ENCODE measurements at regions not wholly inside any gene's neighbourhood (a gene's known extent, or its start where the extent isn't known, plus 50 kb on each side); places are given as distances from the start of the nearest gene placed in this dataset.
"Not testable (repeated sequence)": the region's sequence is repeated elsewhere in the genome, so short reads cannot be mapped to it uniquely, and the experiment has no call there.

DNA sequence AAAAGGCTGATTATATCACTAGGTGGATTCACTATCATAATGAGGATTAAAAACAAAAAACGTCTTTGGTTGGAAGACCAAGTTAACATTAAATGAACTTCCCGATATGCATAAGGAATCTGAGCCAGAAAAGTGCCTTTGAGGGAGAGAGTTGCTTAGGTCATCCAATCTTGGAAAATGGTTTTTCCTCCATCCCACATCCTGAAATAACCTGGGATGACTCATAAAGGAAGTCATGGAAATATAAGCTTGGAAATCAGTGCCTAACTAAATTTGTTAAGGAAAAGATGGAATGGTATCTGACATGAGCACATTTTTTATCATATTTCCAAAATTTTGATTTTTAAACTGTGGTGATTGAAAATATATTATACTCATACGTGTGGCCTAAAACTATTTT, 66.0 kb downstream of the KBTBD8 start:
- H3K27ac Mint-ChIP-seq, result no peak overlapping the region
- ATAC-seq (no peak), DNase-seq (no peak)
- POLR2A ChIA-PET, result no interaction called here
- no peaks in the 10 kb centered on the region for H3K4me1 Mint-ChIP-seq (ENCODE audit: low read depth)
- no peaks in the 10 kb centered on the region for H3K36me3 Mint-ChIP-seq (ENCODE audit: low read depth)
- H3K4me3 Mint-ChIP-seq, result no peak overlapping the region
- peaks cover 7% of the 10 kb centered on the region for H3K9me3 Mint-ChIP-seq (ENCODE audit: insufficient read depth)
- CTCF ChIA-PET, result no interaction called here
- peaks cover 5% of the 10 kb centered on the region for H3K27me3 Mint-ChIP-seq (ENCODE audit: low read depth)

DNA sequence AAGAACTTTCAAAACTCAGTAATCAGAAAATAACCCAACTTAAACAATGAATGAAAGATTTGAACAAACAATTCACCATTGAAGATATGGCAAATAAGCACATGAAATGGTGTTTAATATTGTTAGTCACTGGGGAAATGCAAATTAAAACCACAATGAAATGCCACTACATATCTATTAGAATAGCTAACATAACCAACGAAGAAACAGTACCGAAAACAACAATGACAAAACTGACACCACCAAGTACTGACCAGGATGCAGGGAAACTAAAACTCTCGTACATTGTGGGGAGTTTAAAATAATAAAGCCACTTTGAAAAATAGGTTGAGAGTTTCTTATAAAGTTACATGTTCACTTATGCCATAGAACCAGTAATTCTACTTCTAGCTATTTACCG, 69.1 kb downstream of the KBTBD8 start:
- DNase-seq (no peak), ATAC-seq (no peak)
- Mint-ChIP-seq H3K9me3 (ENCODE audit: insufficient read depth) (no peaks in the 10 kb centered on the region), H3K27me3 (ENCODE audit: low read depth) (peaks cover 2% of the 10 kb centered on the region), H3K27ac (no peak overlapping the region), H3K4me3 (no peak overlapping the region), H3K4me1 (ENCODE audit: low read depth) (no peaks in the 10 kb centered on the region), H3K36me3 (ENCODE audit: low read depth) (no peaks in the 10 kb centered on the region)
- ChIA-PET POLR2A (no interaction called here), CTCF (no interaction called here)

DNA sequence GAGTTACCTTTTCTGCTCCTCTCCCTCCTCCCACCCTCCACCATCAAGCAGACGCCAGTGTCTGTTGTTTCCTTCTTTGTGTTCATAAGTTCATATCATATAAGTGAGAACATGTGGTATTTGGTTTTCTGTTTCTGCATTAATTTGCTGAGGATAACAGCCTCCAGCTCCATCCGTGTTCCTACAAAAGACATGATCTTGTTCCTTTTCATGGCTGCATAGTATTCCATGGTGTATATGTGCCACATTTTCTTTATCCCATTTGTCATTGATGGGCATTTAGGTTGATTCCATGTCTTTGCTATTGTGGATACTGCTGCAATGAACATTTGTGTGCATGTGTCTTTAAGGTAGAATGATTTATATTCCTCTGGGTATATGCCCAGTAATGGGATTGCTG, 74.5 kb downstream of the KBTBD8 start:
- ATAC-seq; H3K27ac Mint-ChIP-seq; H3K27me3 Mint-ChIP-seq (ENCODE audit: low read depth); DNase-seq; CTCF ChIA-PET; H3K4me3 Mint-ChIP-seq; POLR2A ChIA-PET; H3K4me1 Mint-ChIP-seq (ENCODE audit: low read depth); H3K36me3 Mint-ChIP-seq (ENCODE audit: low read depth); H3K9me3 Mint-ChIP-seq (ENCODE audit: insufficient read depth): not testable (repeated sequence)

DNA sequence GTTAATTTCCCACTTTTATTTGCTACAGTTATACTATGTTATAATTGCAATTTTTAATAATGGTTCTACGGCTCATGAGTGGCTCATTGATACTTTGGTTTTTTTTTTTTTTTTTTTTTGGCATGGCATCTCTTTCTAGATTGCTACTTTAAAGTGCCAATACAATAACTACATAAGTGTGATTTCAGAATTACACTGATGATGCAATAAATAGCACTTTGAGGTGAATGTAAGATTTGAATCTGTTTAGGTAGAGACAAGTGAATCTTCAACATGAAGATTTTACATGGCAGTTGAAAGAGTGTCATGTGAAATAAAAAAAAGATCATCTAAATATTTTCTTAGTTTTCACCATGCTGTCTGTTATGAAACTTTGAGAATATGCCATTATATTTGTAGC, 75.7 kb downstream of the KBTBD8 start:
- no peak overlapping the region for H3K27ac Mint-ChIP-seq
- DNase-seq (no peak), ATAC-seq (no peak)
- peaks cover 4% of the 10 kb centered on the region for H3K4me1 Mint-ChIP-seq (ENCODE audit: low read depth)
- ChIA-PET POLR2A (interaction anchor here (0.7 kb wide), 1 partner anchor 75 kb away, joined by 3 read pairs; no protein-coding TSS in a partner anchor), CTCF (no interaction called here)
- no peak overlapping the region for H3K4me3 Mint-ChIP-seq
- peaks cover 5% of the 10 kb centered on the region for H3K9me3 Mint-ChIP-seq (ENCODE audit: insufficient read depth)
- no peaks in the 10 kb centered on the region for H3K27me3 Mint-ChIP-seq (ENCODE audit: low read depth)
- peaks cover 3% of the 10 kb centered on the region for H3K36me3 Mint-ChIP-seq (ENCODE audit: low read depth)

DNA sequence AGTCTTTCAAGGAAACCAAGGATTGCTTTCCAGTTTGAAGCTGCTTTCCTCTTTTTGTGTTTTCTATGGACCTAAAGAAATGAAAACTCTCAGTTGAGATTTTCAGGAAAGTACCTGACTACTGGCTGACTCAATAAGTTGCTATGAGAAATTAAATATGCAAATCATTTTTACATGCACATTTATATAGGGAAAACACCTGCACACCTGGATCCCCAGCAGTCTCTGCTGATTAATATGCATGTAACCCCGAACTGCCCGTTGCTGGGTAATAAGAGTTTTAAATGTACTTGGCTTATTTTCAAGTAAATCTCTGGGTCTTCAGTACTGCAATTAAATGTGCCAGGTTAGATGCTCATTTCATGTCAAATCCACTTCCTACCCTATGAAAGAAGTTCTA, 77.2 kb downstream of the KBTBD8 start:
- Mint-ChIP-seq H3K9me3 (ENCODE audit: insufficient read depth) (peaks cover 9% of the 10 kb centered on the region), H3K27ac (no peak overlapping the region), H3K4me1 (ENCODE audit: low read depth) (peaks cover 4% of the 10 kb centered on the region), H3K4me3 (no peak overlapping the region), H3K27me3 (ENCODE audit: low read depth) (no peaks in the 10 kb centered on the region), H3K36me3 (ENCODE audit: low read depth) (peaks cover 3% of the 10 kb centered on the region)
- ChIA-PET CTCF (no interaction called here), POLR2A (no interaction called here)
- DNase-seq (no peak), ATAC-seq (no peak)

DNA sequence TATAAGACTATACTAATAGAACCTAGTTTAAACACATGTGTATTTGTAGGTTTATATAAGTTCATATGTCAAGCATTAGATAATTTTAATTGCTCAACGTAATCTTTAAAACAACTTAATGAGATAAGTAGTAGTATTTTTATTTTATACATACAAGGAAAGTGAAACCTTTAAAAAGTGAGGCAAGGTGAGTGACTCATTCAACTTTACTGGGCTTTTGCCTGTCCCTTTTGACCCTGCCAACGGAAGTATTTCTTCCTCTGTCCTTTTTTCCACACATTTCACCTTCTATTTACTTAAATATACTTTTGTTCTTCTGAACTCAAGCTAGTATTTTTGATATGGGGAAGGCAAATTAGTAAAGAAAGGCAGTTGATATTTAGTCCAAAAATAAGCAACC, 78.5 kb downstream of the KBTBD8 start:
- ChIA-PET CTCF (no interaction called here), POLR2A (no interaction called here)
- H3K27ac Mint-ChIP-seq, result no peak overlapping the region
- H3K36me3 Mint-ChIP-seq (ENCODE audit: low read depth), result peaks cover 3% of the 10 kb centered on the region
- no peaks in the 10 kb centered on the region for H3K27me3 Mint-ChIP-seq (ENCODE audit: low read depth)
- no peak for ATAC-seq
- H3K9me3 Mint-ChIP-seq (ENCODE audit: insufficient read depth), result peaks cover 13% of the 10 kb centered on the region
- DNase-seq, result no peak
- H3K4me3 Mint-ChIP-seq, result no peak overlapping the region
- peaks cover 4% of the 10 kb centered on the region for H3K4me1 Mint-ChIP-seq (ENCODE audit: low read depth)

DNA sequence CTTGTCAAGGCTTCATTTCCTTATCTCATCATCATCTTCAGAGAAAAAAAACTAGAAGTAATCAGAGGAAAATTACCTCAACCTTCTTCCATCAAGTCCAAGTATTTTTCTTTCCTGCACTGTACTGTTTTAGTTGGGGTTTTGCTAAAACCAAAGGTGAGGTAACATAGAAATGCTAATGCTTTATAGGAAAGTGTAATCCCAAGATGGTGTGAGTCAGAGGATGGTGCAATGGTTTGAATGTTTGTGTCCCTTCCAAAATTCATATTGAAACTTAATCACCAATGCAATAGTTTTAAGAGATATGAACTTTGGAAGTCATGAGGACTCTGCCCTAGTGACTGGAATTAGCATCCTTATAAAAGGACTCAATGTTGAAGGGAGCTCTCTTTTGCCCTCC, 79.5 kb downstream of the KBTBD8 start:
- ATAC-seq (no peak), DNase-seq (no peak)
- H3K9me3 Mint-ChIP-seq (ENCODE audit: insufficient read depth), result peaks cover 21% of the 10 kb centered on the region
- no peak overlapping the region for H3K27ac Mint-ChIP-seq
- peaks cover 12% of the 10 kb centered on the region for H3K36me3 Mint-ChIP-seq (ENCODE audit: low read depth)
- no peak overlapping the region for H3K4me3 Mint-ChIP-seq
- H3K4me1 Mint-ChIP-seq (ENCODE audit: low read depth), result peaks cover 10% of the 10 kb centered on the region
- no peaks in the 10 kb centered on the region for H3K27me3 Mint-ChIP-seq (ENCODE audit: low read depth)
- CTCF ChIA-PET, result interaction anchor here (0.6 kb wide), 1 partner anchor 36 kb away, joined by 4 read pairs; no protein-coding TSS in a partner anchor
- POLR2A ChIA-PET, result no interaction called here

DNA sequence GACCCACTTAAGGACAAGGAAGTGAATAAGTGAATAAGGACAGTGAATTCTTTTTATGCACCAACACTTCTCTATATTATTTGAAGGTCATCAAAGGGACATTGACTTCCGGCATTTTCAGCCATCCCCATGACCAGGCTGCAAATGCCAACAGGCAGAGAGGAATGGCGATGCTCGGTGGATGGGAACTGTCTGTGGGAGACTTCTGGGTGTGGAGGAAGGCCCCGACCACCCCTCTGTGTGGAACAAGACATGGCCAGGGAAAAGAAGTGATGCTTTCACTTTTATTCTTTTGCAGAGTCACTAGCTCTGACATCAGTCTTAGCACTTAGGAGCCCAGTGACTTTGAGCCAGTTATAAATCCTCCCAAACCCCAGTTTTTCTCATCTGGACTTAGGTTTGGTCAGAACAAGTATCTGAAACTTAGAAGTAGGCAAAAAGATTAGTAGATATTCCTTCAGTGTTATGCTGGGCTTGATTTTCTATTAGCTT, 84.5 kb downstream of the KBTBD8 start:
- no peaks in the 10 kb centered on the region for H3K27me3 Mint-ChIP-seq (ENCODE audit: low read depth)
- peak overlapping the region; percentile 91 for H3K27ac Mint-ChIP-seq
- ChIA-PET CTCF (interaction anchor here (1.6 to 1.7 kb wide), 2 partner anchors 31 to 110 kb away, joined by 6 read pairs; no protein-coding TSS in a partner anchor), POLR2A (interaction anchor here (0.6 kb wide), 1 partner anchor 1373 kb away, joined by 5 read pairs; no protein-coding TSS in a partner anchor)
- peaks cover 22% of the 10 kb centered on the region for H3K4me1 Mint-ChIP-seq (ENCODE audit: low read depth)
- H3K9me3 Mint-ChIP-seq (ENCODE audit: insufficient read depth), result peaks cover 63% of the 10 kb centered on the region
- peaks cover 43% of the 10 kb centered on the region for H3K36me3 Mint-ChIP-seq (ENCODE audit: low read depth)
- no peak overlapping the region for H3K4me3 Mint-ChIP-seq
- ATAC-seq, result no peak
- no peak for DNase-seq

DNA sequence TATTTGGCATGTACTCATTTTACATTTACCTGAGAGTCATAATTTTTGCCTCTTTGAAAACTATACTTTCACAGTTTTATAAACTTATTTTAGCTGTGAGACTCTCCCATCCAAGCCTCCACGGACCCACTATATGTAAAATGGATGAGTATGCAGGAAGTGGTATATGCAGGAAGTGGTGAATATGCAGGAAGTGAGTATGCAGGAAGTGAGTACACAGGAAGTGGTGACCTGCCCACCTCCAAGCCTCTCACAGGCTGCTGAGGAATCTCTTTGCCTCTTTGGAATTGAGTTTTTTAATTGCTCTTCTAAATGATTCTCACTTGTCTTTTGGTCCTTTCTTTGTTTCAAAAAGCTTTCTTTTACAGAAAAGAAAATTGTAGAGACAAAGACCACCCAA, 85.2 kb downstream of the KBTBD8 start:
- POLR2A ChIA-PET, result interaction anchor here (0.5 to 0.7 kb wide), 3 partner anchors 84 to 1372 kb away, joined by 3 to 5 read pairs (median 4); no protein-coding TSS in a partner anchor
- peaks cover 43% of the 10 kb centered on the region for H3K36me3 Mint-ChIP-seq (ENCODE audit: low read depth)
- H3K4me1 Mint-ChIP-seq (ENCODE audit: low read depth), result peaks cover 22% of the 10 kb centered on the region
- peak overlapping the region; percentile 1 for H3K4me3 Mint-ChIP-seq
- H3K27me3 Mint-ChIP-seq (ENCODE audit: low read depth), result no peaks in the 10 kb centered on the region
- ATAC-seq, result peak; percentile 98
- peaks cover 69% of the 10 kb centered on the region for H3K9me3 Mint-ChIP-seq (ENCODE audit: insufficient read depth)
- DNase-seq, result peak; percentile 77
- CTCF ChIA-PET, result interaction anchor here (0.8 to 1.7 kb wide), 3 partner anchors 30 to 111 kb away, joined by 3 to 6 read pairs (median 6); partner anchors contain the start of gene KBTBD8
- H3K27ac Mint-ChIP-seq, result peak overlapping the region; percentile 91

DNA sequence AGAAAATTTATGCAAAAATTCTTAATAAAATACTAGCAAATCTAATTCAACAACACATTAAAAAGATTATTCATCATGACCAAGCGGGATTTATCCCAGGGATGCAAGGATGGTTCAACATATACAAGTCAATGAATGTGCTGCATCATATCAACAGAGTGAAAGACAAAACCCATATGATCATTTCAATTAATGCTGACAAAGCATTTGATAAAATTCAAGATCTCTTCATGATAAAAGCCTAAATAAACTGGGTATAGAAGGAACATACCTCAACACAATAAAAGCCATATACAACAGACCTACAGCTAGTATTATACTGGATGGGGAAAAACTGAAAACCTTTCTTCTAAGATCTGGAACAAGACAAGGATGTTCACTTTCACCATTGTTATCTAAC, 89.7 kb downstream of the KBTBD8 start:
- POLR2A ChIA-PET, result no interaction called here
- Mint-ChIP-seq H3K4me1 (ENCODE audit: low read depth) (peaks cover 15% of the 10 kb centered on the region), H3K9me3 (ENCODE audit: insufficient read depth) (peaks cover 51% of the 10 kb centered on the region), H3K27me3 (ENCODE audit: low read depth) (peaks cover 2% of the 10 kb centered on the region), H3K4me3 (no peak overlapping the region), H3K27ac (no peak overlapping the region), H3K36me3 (ENCODE audit: low read depth) (peaks cover 29% of the 10 kb centered on the region)
- CTCF ChIA-PET, result interaction anchor here (0.6 kb wide), 1 partner anchor 49 kb away, joined by 3 read pairs; no protein-coding TSS in a partner anchor
- no peak for DNase-seq
- ATAC-seq, result no peak

DNA sequence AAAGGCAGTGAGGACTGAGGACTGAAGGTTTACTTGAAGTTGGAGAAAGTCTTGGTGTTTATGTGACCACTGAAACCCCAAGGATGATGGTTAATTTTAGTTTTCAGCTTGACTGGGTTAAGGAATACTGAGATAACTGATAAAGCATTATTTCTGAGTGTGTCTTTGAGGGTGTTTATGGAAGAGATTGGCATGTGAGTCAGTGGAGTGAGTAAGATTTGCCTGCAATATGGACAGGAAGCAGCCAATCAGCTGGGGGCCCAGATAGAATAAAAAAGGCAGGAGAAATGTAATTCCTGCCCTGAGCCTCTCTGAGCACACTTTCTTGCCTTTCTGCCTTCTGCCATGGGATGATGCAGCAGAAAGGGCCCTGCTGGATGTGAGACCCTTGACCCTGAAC, 92.4 kb downstream of the KBTBD8 start:
- Mint-ChIP-seq H3K27ac (no peak overlapping the region), H3K9me3 (ENCODE audit: insufficient read depth) (peaks cover 29% of the 10 kb centered on the region), H3K36me3 (ENCODE audit: low read depth) (peaks cover 9% of the 10 kb centered on the region), H3K27me3 (ENCODE audit: low read depth) (peaks cover 4% of the 10 kb centered on the region), H3K4me1 (ENCODE audit: low read depth) (no peaks in the 10 kb centered on the region), H3K4me3 (no peak overlapping the region)
- CTCF ChIA-PET, result no interaction called here
- no peak for ATAC-seq
- DNase-seq, result no peak
- POLR2A ChIA-PET, result no interaction called here

DNA sequence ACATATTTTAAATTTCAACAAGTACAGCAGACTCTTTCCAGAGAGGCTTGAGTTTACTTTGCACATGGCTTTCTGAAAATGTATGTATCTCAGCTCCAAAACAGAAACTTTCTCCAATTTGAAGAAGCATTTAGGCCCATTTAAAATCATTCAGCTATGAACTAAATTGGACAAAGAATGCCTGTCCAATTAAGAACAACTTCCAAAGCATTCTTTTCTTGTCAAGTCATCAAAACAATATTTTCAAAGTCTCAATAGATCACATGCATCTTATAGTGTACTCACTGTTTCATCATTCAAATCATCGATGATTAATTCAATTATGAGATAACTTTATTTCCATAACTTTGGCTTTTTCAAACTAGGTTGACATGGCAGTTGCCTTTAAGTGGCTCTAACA, 95.2 kb downstream of the KBTBD8 start:
- H3K4me3 Mint-ChIP-seq, result no peak overlapping the region
- ChIA-PET CTCF (interaction anchor here (0.8 to 2.1 kb wide), 3 partner anchors 14 to 20 kb away, joined by 4 to 6 read pairs (median 4); no protein-coding TSS in a partner anchor), POLR2A (no interaction called here)
- no peaks in the 10 kb centered on the region for H3K36me3 Mint-ChIP-seq (ENCODE audit: low read depth)
- no peak for DNase-seq
- no peaks in the 10 kb centered on the region for H3K4me1 Mint-ChIP-seq (ENCODE audit: low read depth)
- no peak for ATAC-seq
- peaks cover 7% of the 10 kb centered on the region for H3K9me3 Mint-ChIP-seq (ENCODE audit: insufficient read depth)
- no peak overlapping the region for H3K27ac Mint-ChIP-seq
- H3K27me3 Mint-ChIP-seq (ENCODE audit: low read depth), result peaks cover 11% of the 10 kb centered on the region

DNA sequence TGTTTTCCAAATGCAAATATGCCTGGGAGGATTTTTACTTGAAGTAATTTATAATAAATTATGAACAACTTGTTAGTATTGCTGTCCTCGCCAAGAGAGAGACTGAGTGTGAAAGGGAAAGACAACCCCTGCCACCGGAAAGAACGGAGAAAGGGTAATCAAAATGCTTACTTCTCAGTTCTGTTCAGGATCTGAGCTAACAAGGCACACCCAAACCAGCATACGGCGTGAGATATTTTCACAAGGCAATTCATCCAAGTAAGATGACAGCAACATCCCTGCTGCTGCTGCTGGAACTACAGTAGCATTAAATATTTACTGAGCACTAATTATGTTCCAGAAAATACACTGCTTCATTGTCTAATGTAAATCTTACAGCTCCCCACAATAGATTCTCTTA, 96.1 kb downstream of the KBTBD8 start:
- ChIA-PET POLR2A (no interaction called here), CTCF (interaction anchor here (0.6 to 2.1 kb wide), 4 partner anchors 16 to 1800 kb away, joined by 3 to 6 read pairs (median 5); no protein-coding TSS in a partner anchor)
- H3K9me3 Mint-ChIP-seq (ENCODE audit: insufficient read depth), result peaks cover 4% of the 10 kb centered on the region
- DNase-seq (no peak), ATAC-seq (no peak)
- no peak overlapping the region for H3K27ac Mint-ChIP-seq
- no peaks in the 10 kb centered on the region for H3K4me1 Mint-ChIP-seq (ENCODE audit: low read depth)
- H3K36me3 Mint-ChIP-seq (ENCODE audit: low read depth), result no peaks in the 10 kb centered on the region
- peaks cover 11% of the 10 kb centered on the region for H3K27me3 Mint-ChIP-seq (ENCODE audit: low read depth)
- H3K4me3 Mint-ChIP-seq, result no peak overlapping the region
